NCI-H526 treated with DMSO at 0.1 percent for 48 hours (cell line): ENCODE measurements at regions not wholly inside any gene's neighbourhood (a gene's known extent, or its start where the extent isn't known, plus 50 kb on each side); places are given as distances from the start of the nearest gene placed in this dataset.
"Not testable (repeated sequence)": the region's sequence is repeated elsewhere in the genome, so short reads cannot be mapped to it uniquely, and the experiment has no call there.

Source experiments
- DNase-seq: peaks from one replicate; lab custom pipeline; 2025; lab: John Stamatoyannopoulos, UW

GRCh38 chr16:31745900-31746299 lies 127.7 kb upstream of the ZNF267 start:
- DNase-seq: no peak

- no peak for DNase-seq
Measured at GRCh38 chr16:31754998-31755615, 118.5 kb upstream of the ZNF267 start.

- no peak for DNase-seq
Measured at GRCh38 chr16:31764103-31764502, 109.5 kb upstream of the ZNF267 start.

GRCh38 chr16:31767267-31767666 lies 106.3 kb upstream of the ZNF267 start:
- DNase-seq: no peak

GRCh38 chr16:31780342-31780741 lies 93.3 kb upstream of the ZNF267 start:
- DNase-seq: no peak

GRCh38 chr16:31785126-31785525 lies 88.5 kb upstream of the ZNF267 start:
- DNase-seq: no peak

- no peak for DNase-seq
Measured at GRCh38 chr16:31807086-31807485, 66.5 kb upstream of the ZNF267 start.

- no peak for DNase-seq
Measured at GRCh38 chr16:31810863-31811262, 62.7 kb upstream of the ZNF267 start.

GRCh38 chr16:31816141-31816540 lies 57.5 kb upstream of the ZNF267 start:
- not testable (repeated sequence) for DNase-seq

GRCh38 chr16:31819386-31819785 lies 54.2 kb upstream of the ZNF267 start:
- DNase-seq: no peak

GRCh38 chr16:31819948-31820347 lies 53.7 kb upstream of the ZNF267 start:
- no peak for DNase-seq
